HG02852 (cell line): ENCODE measurements at regions not wholly inside any gene's neighbourhood (a gene's known extent, or its start where the extent isn't known, plus 50 kb on each side); places are given as distances from the start of the nearest gene placed in this dataset.
A peak's percentile ranks its signal among the peaks of the same experiment; 100 is the strongest.

Source experiments
- ATAC-seq: cut with Tn5 transposase; IDR thresholded peaks from one replicate; pipeline ENCODE4 v1.9.1; 2021; ENCODE audit warnings: mild to moderate bottlenecking, moderate library complexity; ENCODE audit not compliant: unreplicated experiment

- ATAC-seq = no peak
Measured at GRCh38 chr15:59953392-59953883, 50.7 kb upstream of the FOXB1 start.

GRCh38 chr15:59952960-59953359 is 51.2 kb upstream of the FOXB1 start:
- ATAC-seq = no peak

- no peak for ATAC-seq
Measured at GRCh38 chr15:59950603-59951388, 53.3 kb upstream of the FOXB1 start.

- ATAC-seq = no peak
Measured at GRCh38 chr15:59948924-59949613, 55.0 kb upstream of the FOXB1 start.

GRCh38 chr15:59946084-59946483 is 58.0 kb upstream of the FOXB1 start:
- no peak for ATAC-seq

GRCh38 chr15:59945036-59945435 is 59.1 kb upstream of the FOXB1 start:
- ATAC-seq = no peak

- ATAC-seq = no peak
Measured at GRCh38 chr15:59941612-59942011, 62.5 kb upstream of the FOXB1 start.

- no peak for ATAC-seq
Measured at GRCh38 chr15:59940928-59941327, 63.2 kb upstream of the FOXB1 start.

GRCh38 chr15:59940456-59940855 is 63.7 kb upstream of the FOXB1 start:
- ATAC-seq = no peak

- ATAC-seq = no peak
Measured at GRCh38 chr15:59936741-59937140, 67.4 kb upstream of the FOXB1 start.

- ATAC-seq = no peak
Measured at GRCh38 chr15:59933607-59934006, 70.5 kb upstream of the FOXB1 start.

GRCh38 chr15:59931646-59932261 is 72.4 kb upstream of the FOXB1 start:
- ATAC-seq = no peak

- ATAC-seq = no peak
Measured at GRCh38 chr15:59924812-59925522, 79.1 kb upstream of the FOXB1 start.

GRCh38 chr15:59924096-59924495 is 80.0 kb upstream of the FOXB1 start:
- no peak for ATAC-seq

GRCh38 chr15:59923508-59923907 is 80.6 kb upstream of the FOXB1 start:
- ATAC-seq = no peak

GRCh38 chr15:59918994-59919951 is 84.8 kb upstream of the FOXB1 start:
- ATAC-seq = peak; percentile 90

GRCh38 chr15:59917504-59918157 is 86.5 kb upstream of the FOXB1 start:
- ATAC-seq = peak; percentile 61

GRCh38 chr15:59906046-59906445 is 98.1 kb upstream of the FOXB1 start:
- ATAC-seq = no peak

GRCh38 chr15:59905176-59905575 is 98.9 kb upstream of the FOXB1 start:
- no peak for ATAC-seq
